VCaP (cell line): ENCODE measurements at regions not wholly inside any gene's neighbourhood (a gene's known extent, or its start where the extent isn't known, plus 50 kb on each side); places are given as distances from the start of the nearest gene placed in this dataset.

Experiments
- H3K27ac ChIP-seq: fragments of 450-650 bp; 2 replicates; pipeline ENCODE4 v1.5.1; 2017
- CTCF ChIP-seq: fragments of 450-650 bp; conservative IDR thresholded peaks from 2 replicates; pipeline ENCODE4 v1.5.1; 2017; ENCODE audit warnings: mild to moderate bottlenecking, moderate library complexity

GRCh38 chr5:173454736-173455598, 126.8 kb upstream of the STC2 start:
- no peak overlapping the region for H3K27ac ChIP-seq
- TF ChIP-seq CTCF, result no peak

GRCh38 chr5:173454361-173454735, 126.1 kb upstream of the STC2 start:
- no peak for TF ChIP-seq CTCF
- H3K27ac ChIP-seq, result no peak overlapping the region

- no peak overlapping the region for H3K27ac ChIP-seq
- no peak for TF ChIP-seq CTCF
Measured at GRCh38 chr5:173453167-173453566, 125.0 kb upstream of the STC2 start.

GRCh38 chr5:173452119-173452905, 124.1 kb upstream of the STC2 start:
- H3K27ac ChIP-seq, result no peak overlapping the region

GRCh38 chr5:173451651-173452050, 123.4 kb upstream of the STC2 start:
- no peak for TF ChIP-seq CTCF
- no peak overlapping the region for H3K27ac ChIP-seq

More at GRCh38 chr5:173452119-173452905, 124.1 kb upstream of the STC2 start:
- TF ChIP-seq CTCF, result no peak

- H3K27ac ChIP-seq, result no peak overlapping the region
- TF ChIP-seq CTCF, result peak; percentile 27
Measured at GRCh38 chr5:173451031-173451430, 122.8 kb upstream of the STC2 start.

GRCh38 chr5:173450188-173450587, 122.0 kb upstream of the STC2 start:
- TF ChIP-seq CTCF, result no peak
- H3K27ac ChIP-seq, result no peak overlapping the region
